ENCODE measurements at regions not wholly inside any gene's neighbourhood (a gene's known extent, or its start where the extent isn't known, plus 50 kb on each side); places are given as distances from the start of the nearest gene placed in this dataset.

DNA sequence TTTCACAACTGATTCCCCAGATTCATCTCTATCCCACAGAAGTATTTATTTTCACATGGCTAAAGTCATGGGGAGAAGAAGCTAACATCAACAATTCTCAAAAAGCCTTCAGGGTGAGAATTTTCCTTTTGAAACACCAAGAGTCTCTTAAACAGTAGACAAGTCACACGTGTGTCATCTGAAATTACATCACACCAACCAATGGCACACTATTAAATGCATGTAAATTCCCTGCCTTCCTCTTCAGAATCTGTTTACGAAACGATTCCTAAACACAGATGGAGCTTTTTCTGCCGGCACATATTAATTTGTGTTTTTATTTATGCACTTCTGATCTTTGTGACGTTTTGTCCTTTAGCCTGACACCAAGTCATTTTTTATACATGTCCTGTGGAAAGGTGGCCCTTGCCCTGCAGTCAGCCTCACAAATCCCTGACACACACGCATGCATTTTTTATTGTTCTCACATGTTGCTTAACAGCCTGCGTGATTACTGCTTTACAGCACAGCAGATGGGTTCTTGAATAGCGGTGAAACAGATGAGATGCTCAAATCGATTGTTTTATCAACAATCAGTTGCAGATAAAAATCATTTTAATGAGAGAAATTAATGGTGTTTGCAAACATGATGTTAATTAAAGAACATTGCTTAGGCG, 735.9 kb upstream of the TENM3 start:
- no peak for TF ChIP-seq POLR2A (IDR thresholded peaks at IDR 0.05)
- TF ChIP-seq, protein P1, sequence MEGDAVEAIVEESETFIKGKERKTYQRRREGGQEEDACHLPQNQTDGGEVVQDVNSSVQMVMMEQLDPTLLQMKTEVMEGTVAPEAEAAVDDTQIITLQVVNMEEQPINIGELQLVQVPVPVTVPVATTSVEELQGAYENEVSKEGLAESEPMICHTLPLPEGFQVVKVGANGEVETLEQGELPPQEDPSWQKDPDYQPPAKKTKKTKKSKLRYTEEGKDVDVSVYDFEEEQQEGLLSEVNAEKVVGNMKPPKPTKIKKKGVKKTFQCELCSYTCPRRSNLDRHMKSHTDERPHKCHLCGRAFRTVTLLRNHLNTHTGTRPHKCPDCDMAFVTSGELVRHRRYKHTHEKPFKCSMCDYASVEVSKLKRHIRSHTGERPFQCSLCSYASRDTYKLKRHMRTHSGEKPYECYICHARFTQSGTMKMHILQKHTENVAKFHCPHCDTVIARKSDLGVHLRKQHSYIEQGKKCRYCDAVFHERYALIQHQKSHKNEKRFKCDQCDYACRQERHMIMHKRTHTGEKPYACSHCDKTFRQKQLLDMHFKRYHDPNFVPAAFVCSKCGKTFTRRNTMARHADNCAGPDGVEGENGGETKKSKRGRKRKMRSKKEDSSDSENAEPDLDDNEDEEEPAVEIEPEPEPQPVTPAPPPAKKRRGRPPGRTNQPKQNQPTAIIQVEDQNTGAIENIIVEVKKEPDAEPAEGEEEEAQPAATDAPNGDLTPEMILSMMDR (IDR thresholded peaks at IDR 0.05): no peak
- 84 to 89% (median 87%) methylated on average over 10 of the region's 10 CpGs for WGBS, 4 donors
- Histone ChIP-seq H3K27ac (no peak overlapping the region), H3K36me3 (no peaks in the 10 kb centered on the region), H3K27me3 (no peaks in the 10 kb centered on the region), H3K9me3 (no peaks in the 10 kb centered on the region), H3K4me1 (no peaks in the 10 kb centered on the region), H3K4me3 (no peak overlapping the region)
- intact Hi-C loops (cut with DNase I): no loop called here
- DNase-seq: no peak
- no peak for ATAC-seq

- Histone ChIP-seq H3K27me3 (no peaks in the 10 kb centered on the region), H3K36me3 (no peaks in the 10 kb centered on the region), H3K4me3 (no peak overlapping the region), H3K4me1 (no peaks in the 10 kb centered on the region), H3K9me3 (no peaks in the 10 kb centered on the region), H3K27ac (no peak overlapping the region)
- ATAC-seq (no peak), DNase-seq (no peak)
- intact Hi-C loops (cut with DNase I): no loop called here
- TF ChIP-seq, protein P1 (IDR thresholded peaks at IDR 0.05): no peak
- no peak for TF ChIP-seq POLR2A (IDR thresholded peaks at IDR 0.05)
- WGBS, 4 donors: 72 to 82% (median 76%) methylated on average over 6 of the region's 6 CpGs
These were observed 735.3 kb upstream of the TENM3 start for GRCh38 chr4:181507938-181508337.

GRCh38 chr4:181508601-181509000, 734.6 kb upstream of the TENM3 start:
- TF ChIP-seq, protein P1 (IDR thresholded peaks at IDR 0.05): no peak
- no peak for TF ChIP-seq POLR2A (IDR thresholded peaks at IDR 0.05)
- ATAC-seq (no peak), DNase-seq (no peak)
- 67 to 71% (median 69%) methylated on average over 6 of the region's 6 CpGs for WGBS, 4 donors
- Histone ChIP-seq H3K4me3 (no peak overlapping the region), H3K4me1 (no peaks in the 10 kb centered on the region), H3K9me3 (no peaks in the 10 kb centered on the region), H3K36me3 (no peaks in the 10 kb centered on the region), H3K27ac (no peak overlapping the region), H3K27me3 (no peaks in the 10 kb centered on the region)
- intact Hi-C loops (cut with DNase I): no loop called here

GRCh38 chr4:181509073-181509472, 734.1 kb upstream of the TENM3 start:
- intact Hi-C loops (cut with DNase I): no loop called here
- H3K27me3 ChIP-seq: no peaks in the 10 kb centered on the region
- ATAC-seq: no peak
- 68 to 73% (median 71%) methylated on average over 6 of the region's 6 CpGs for WGBS, 4 donors
- H3K36me3 ChIP-seq: no peaks in the 10 kb centered on the region
- no peak overlapping the region for H3K27ac ChIP-seq
- no peak for DNase-seq
- H3K9me3 ChIP-seq: no peaks in the 10 kb centered on the region
- TF ChIP-seq, protein P1 (IDR thresholded peaks at IDR 0.05): no peak
- no peak for TF ChIP-seq POLR2A (IDR thresholded peaks at IDR 0.05)
- no peak overlapping the region for H3K4me3 ChIP-seq
- no peaks in the 10 kb centered on the region for H3K4me1 ChIP-seq

Measured in heart left ventricle (tissue), 16 donors.